Breast epithelium (tissue), 3 donors: ENCODE measurements at regions not wholly inside any gene's neighbourhood (a gene's known extent, or its start where the extent isn't known, plus 50 kb on each side); places are given as distances from the start of the nearest gene placed in this dataset.

Experiments
- POLR2AphosphoS5 ChIP-seq, 3 donors: sonication (generic); formaldehyde crosslinking; IDR thresholded peaks; one replicate each; pipeline ENCODE4 v1.6.1; 2017; ENCODE audit warnings: antibody characterized with exemption in 3 of 3
- TF ChIP-seq, protein P1 (sequence below), 3 donors: fragments of 450-650 bp; IDR thresholded peaks; one replicate each; pipeline ENCODE4 v1.5.1; 2016 to 2017; ENCODE audit warnings: antibody characterized with exemption in 3 of 3, mild to moderate bottlenecking in 3 of 3, moderate library complexity in 3 of 3

DNA sequence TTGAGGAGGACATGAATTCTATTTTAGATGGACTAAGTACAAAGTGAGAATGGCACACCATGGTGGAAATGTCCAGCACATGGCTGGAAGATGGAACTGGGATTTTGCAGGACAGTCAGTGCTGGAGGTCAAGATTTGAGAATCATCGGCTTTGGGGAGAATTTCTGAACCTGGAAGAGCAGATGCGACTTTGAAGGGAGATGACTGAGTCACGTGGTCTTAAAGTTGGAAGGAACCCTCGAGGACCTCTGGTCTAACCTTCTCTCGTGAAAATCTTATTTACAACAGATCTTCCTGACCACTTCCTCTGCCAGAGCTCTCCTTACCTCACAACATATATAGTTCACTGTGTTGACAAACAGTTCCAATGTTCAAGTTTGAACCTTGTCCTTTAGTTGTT lies 415.4 kb downstream of the ATP23 start:
- TF ChIP-seq, protein P1, sequence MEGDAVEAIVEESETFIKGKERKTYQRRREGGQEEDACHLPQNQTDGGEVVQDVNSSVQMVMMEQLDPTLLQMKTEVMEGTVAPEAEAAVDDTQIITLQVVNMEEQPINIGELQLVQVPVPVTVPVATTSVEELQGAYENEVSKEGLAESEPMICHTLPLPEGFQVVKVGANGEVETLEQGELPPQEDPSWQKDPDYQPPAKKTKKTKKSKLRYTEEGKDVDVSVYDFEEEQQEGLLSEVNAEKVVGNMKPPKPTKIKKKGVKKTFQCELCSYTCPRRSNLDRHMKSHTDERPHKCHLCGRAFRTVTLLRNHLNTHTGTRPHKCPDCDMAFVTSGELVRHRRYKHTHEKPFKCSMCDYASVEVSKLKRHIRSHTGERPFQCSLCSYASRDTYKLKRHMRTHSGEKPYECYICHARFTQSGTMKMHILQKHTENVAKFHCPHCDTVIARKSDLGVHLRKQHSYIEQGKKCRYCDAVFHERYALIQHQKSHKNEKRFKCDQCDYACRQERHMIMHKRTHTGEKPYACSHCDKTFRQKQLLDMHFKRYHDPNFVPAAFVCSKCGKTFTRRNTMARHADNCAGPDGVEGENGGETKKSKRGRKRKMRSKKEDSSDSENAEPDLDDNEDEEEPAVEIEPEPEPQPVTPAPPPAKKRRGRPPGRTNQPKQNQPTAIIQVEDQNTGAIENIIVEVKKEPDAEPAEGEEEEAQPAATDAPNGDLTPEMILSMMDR (IDR thresholded peaks at IDR 0.05) = no peak
- TF ChIP-seq POLR2AphosphoS5 (IDR thresholded peaks at IDR 0.05) = no peak
